A673 (cell line): ENCODE measurements at regions not wholly inside any gene's neighbourhood (a gene's known extent, or its start where the extent isn't known, plus 50 kb on each side); places are given as distances from the start of the nearest gene placed in this dataset.
A peak's percentile ranks its signal among the peaks of the same experiment; 100 is the strongest.

ENCODE experiments used
- BruUV-seq: library from RNA; stranded (reverse); fragments of 400-500 nt; replicated peaks from 2 replicates; lab custom pipeline; 2021; lab: Mats Ljungman, UMichigan
- CTCF ChIA-PET: fragments of 300-600 bp; sonication (Branson Sonifier 250); formaldehyde crosslinking; loops from one replicate; lab custom pipeline; 2022; ENCODE audit warnings: antibody characterized with exemption; lab: Charles Lee
- POLR2A ChIA-PET: fragments of 300-600 bp; sonication (Branson Sonifier 250); formaldehyde crosslinking; loops from one replicate; lab custom pipeline; 2022; ENCODE audit warnings: antibody characterized with exemption; ENCODE audit not compliant: low non-redundant PET; lab: Charles Lee
- DNase-seq: peaks from one replicate; pipeline ENCODE4 v3.0.0-alpha.2; 2015; ENCODE audit warnings: low spot score
- H3K27ac ChIP-seq: fragments of 200-600 bp; sonication (generic); 2 replicates; pipeline ENCODE4 v1.5.1; 2016; ENCODE audit warnings: mixed run types, low read depth, mild to moderate bottlenecking, mixed read lengths, antibody characterized with exemption, low read length; ENCODE audit not compliant: poor library complexity, severe bottlenecking
- H3K27me3 ChIP-seq: fragments of 200-600 bp; sonication (generic); replicated peaks from 2 replicates; pipeline ENCODE4 v1.6.1; 2017; ENCODE audit warnings: mixed run types, low read depth, mild to moderate bottlenecking, mixed read lengths, antibody characterized with exemption, low read length; ENCODE audit not compliant: insufficient read depth, poor library complexity
- H3K36me3 ChIP-seq: fragments of 200-600 bp; sonication (generic); 2 replicates; pipeline ENCODE4 v1.6.1; 2016; ENCODE audit warnings: mixed run types, mild to moderate bottlenecking, mixed read lengths, antibody characterized with exemption, low read length; ENCODE audit not compliant: insufficient read depth, poor library complexity, severe bottlenecking
- H3K4me1 ChIP-seq: fragments of 200-600 bp; sonication (generic); 2 replicates; pipeline ENCODE4 v1.6.1; 2017; ENCODE audit warnings: mixed run types, mild to moderate bottlenecking, mixed read lengths, antibody characterized with exemption, low read length; ENCODE audit not compliant: insufficient read depth, poor library complexity, severe bottlenecking
- H3K4me3 ChIP-seq: fragments of 200-600 bp; sonication (generic); 2 replicates; pipeline ENCODE4 v1.5.1; 2016; ENCODE audit warnings: low read depth, mixed run types, mild to moderate bottlenecking, mixed read lengths, low read length; ENCODE audit not compliant: poor library complexity, severe bottlenecking
- H3K9me3 ChIP-seq: fragments of 200-600 bp; sonication (generic); 2 replicates; pipeline ENCODE4 v1.6.1; 2016; ENCODE audit warnings: mixed run types, low read depth, mild to moderate bottlenecking, mixed read lengths, antibody characterized with exemption, low read length; ENCODE audit not compliant: poor library complexity, severe bottlenecking
- CTCF ChIP-seq: fragments of 300-800, 200-600 bp; sonication (generic); conservative IDR thresholded peaks from 2 replicates; pipeline ENCODE4 v1.5.1; 2017; ENCODE audit warnings: low read depth, mild to moderate bottlenecking, antibody characterized with exemption, low read length, moderate library complexity, mixed read lengths
- EZH2 ChIP-seq: fragments of 200-600 bp; sonication (generic); IDR thresholded peaks from 2 replicates; pipeline ENCODE4 v1.6.1; 2017; ENCODE audit warnings: borderline replicate concordance, low read depth, mild to moderate bottlenecking, mixed read lengths, antibody characterized with exemption, low read length; ENCODE audit not compliant: poor library complexity, severe bottlenecking
- intact Hi-C: fragments of 100-400 bp; cut with micrococcal nuclease; formaldehyde crosslinking; loops from one replicate; pipeline ENCODE4 v1.10.0; 2022; ENCODE audit not compliant: unreplicated experiment

GRCh38 chr15:69956417-69956816 is 141.3 kb downstream of the TLE3 start:
- H3K4me3 ChIP-seq: no peak overlapping the region
- H3K36me3 ChIP-seq: no peaks in the 10 kb centered on the region
- CTCF ChIA-PET: no interaction called here
- no peaks in the 10 kb centered on the region for H3K27me3 ChIP-seq
- no peaks in the 10 kb centered on the region for H3K9me3 ChIP-seq
- no peak for DNase-seq
- BruUV-seq: no TSS peak
- no peak overlapping the region for H3K27ac ChIP-seq
- TF ChIP-seq EZH2: no peak
- TF ChIP-seq CTCF: no peak
- H3K4me1 ChIP-seq: peaks cover 4% of the 10 kb centered on the region
- POLR2A ChIA-PET: no interaction called here
- intact Hi-C loops: no loop called here

- Histone ChIP-seq H3K4me3 (no peak overlapping the region), H3K27me3 (no peaks in the 10 kb centered on the region), H3K27ac (no peak overlapping the region), H3K36me3 (no peaks in the 10 kb centered on the region), H3K4me1 (peaks cover 3% of the 10 kb centered on the region), H3K9me3 (no peaks in the 10 kb centered on the region)
- TF ChIP-seq CTCF (no peak), EZH2 (no peak)
- no peak for DNase-seq
- no TSS peak for BruUV-seq
- ChIA-PET CTCF (no interaction called here), POLR2A (no interaction called here)
- intact Hi-C loops: no loop called here
These were observed 140.5 kb downstream of the TLE3 start for GRCh38 chr15:69957175-69957574.

GRCh38 chr15:69958496-69959084 is 139.1 kb downstream of the TLE3 start:
- peaks cover 4% of the 10 kb centered on the region for H3K27me3 ChIP-seq
- CTCF ChIA-PET: no interaction called here
- BruUV-seq: no TSS peak

More at GRCh38 chr15:69958496-69959084, 139.1 kb downstream of the TLE3 start:
- H3K36me3 ChIP-seq: no peaks in the 10 kb centered on the region
- H3K27ac ChIP-seq: no peak overlapping the region
- intact Hi-C loops: no loop called here
- DNase-seq: peak; percentile 13
- POLR2A ChIA-PET: no interaction called here
- H3K4me1 ChIP-seq: no peaks in the 10 kb centered on the region
- no peaks in the 10 kb centered on the region for H3K9me3 ChIP-seq
- TF ChIP-seq EZH2 (no peak), CTCF (no peak)
- H3K4me3 ChIP-seq: no peak overlapping the region
